Glutamatergic neuron (in vitro differentiated cells): ENCODE measurements at regions not wholly inside any gene's neighbourhood (a gene's known extent, or its start where the extent isn't known, plus 50 kb on each side); places are given as distances from the start of the nearest gene placed in this dataset.

Experiments used
- DNase-seq: peaks from one replicate; pipeline ENCODE4 v3.0.0; 2022
- H3K27ac Mint-ChIP-seq: one replicate; pipeline ENCODE4 v1.8.0; 2020; ENCODE audit warnings: mild to moderate bottlenecking, mixed read lengths, inconsistent platforms; ENCODE audit not compliant: unreplicated experiment
- H3K27me3 Mint-ChIP-seq: one replicate; pipeline ENCODE4 v1.8.0; 2020; ENCODE audit warnings: mild to moderate bottlenecking, moderate library complexity, mixed read lengths, inconsistent platforms; ENCODE audit not compliant: unreplicated experiment
- H3K36me3 Mint-ChIP-seq: one replicate; pipeline ENCODE4 v1.8.0; 2020; ENCODE audit warnings: mild to moderate bottlenecking, mixed read lengths, inconsistent platforms; ENCODE audit not compliant: unreplicated experiment
- H3K4me1 Mint-ChIP-seq: one replicate; pipeline ENCODE4 v1.8.0; 2020; ENCODE audit warnings: mild to moderate bottlenecking, low read depth, mixed read lengths, inconsistent platforms; ENCODE audit not compliant: unreplicated experiment
- H3K4me3 Mint-ChIP-seq: one replicate; pipeline ENCODE4 v1.8.0; 2020; ENCODE audit warnings: mild to moderate bottlenecking, mixed read lengths, inconsistent platforms; ENCODE audit not compliant: unreplicated experiment
- H3K9me3 Mint-ChIP-seq: one replicate; pipeline ENCODE4 v1.8.0; 2020; ENCODE audit warnings: mild to moderate bottlenecking, moderate library complexity, mixed read lengths, inconsistent platforms; ENCODE audit not compliant: unreplicated experiment
- TF ChIP-seq, protein P1 (sequence below): fragments of 200-600 bp; sonication (generic); IDR thresholded peaks from one replicate; pipeline ENCODE4 v1.5.0; 2021; ENCODE audit not compliant: partially characterized antibody, unreplicated experiment

DNA sequence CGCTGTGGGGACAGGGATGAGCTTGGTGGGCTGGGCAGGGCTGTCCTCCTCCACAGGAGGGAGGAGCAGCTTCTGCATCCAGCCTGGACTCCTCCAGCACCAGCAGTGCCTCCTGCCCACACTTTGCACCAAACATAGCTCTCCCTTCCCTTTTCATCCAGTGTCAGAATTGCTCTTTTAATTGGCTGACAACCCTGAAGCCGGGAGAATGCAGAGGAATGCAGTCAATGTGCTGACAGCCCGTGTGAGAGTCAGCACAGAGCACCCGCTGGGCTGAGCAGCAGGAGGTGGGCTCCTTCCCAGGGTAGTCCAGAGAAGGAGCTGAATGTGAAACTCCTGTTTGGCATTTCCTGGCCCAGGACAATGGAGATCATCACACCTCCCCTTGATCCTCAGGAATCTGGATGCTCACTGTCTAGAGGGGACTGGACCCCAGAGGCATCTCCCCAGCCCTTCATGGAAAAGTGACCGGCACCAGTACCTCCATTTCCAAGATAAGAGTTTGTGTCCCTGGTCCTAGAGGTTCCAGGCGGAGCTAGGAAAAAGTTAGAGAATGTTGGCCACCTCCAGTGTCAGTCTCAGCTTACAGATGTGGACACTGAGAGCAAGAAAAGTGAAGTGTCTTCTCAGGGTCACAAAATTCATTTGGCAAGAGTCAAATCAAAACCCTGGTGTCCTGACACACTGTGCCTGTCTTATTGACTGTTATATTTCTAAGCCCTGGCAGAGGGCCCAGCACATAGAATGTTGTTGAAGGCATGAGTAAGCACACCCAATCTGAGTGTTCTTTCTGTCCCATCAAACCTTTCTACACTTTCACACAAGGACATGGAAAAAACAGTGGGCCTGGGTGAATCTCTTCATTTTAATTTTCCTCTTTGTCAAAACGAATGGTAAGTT is 202.1 kb downstream of the SNX18 start:
- no peaks in the 10 kb centered on the region for H3K4me1 Mint-ChIP-seq
- H3K36me3 Mint-ChIP-seq: peaks cover 5% of the 10 kb centered on the region
- no peak overlapping the region for H3K4me3 Mint-ChIP-seq
- H3K27ac Mint-ChIP-seq: no peak overlapping the region
- H3K9me3 Mint-ChIP-seq: no peaks in the 10 kb centered on the region
- TF ChIP-seq, protein P1, sequence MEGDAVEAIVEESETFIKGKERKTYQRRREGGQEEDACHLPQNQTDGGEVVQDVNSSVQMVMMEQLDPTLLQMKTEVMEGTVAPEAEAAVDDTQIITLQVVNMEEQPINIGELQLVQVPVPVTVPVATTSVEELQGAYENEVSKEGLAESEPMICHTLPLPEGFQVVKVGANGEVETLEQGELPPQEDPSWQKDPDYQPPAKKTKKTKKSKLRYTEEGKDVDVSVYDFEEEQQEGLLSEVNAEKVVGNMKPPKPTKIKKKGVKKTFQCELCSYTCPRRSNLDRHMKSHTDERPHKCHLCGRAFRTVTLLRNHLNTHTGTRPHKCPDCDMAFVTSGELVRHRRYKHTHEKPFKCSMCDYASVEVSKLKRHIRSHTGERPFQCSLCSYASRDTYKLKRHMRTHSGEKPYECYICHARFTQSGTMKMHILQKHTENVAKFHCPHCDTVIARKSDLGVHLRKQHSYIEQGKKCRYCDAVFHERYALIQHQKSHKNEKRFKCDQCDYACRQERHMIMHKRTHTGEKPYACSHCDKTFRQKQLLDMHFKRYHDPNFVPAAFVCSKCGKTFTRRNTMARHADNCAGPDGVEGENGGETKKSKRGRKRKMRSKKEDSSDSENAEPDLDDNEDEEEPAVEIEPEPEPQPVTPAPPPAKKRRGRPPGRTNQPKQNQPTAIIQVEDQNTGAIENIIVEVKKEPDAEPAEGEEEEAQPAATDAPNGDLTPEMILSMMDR: no peak
- H3K27me3 Mint-ChIP-seq: no peaks in the 10 kb centered on the region
- DNase-seq: no peak

DNA sequence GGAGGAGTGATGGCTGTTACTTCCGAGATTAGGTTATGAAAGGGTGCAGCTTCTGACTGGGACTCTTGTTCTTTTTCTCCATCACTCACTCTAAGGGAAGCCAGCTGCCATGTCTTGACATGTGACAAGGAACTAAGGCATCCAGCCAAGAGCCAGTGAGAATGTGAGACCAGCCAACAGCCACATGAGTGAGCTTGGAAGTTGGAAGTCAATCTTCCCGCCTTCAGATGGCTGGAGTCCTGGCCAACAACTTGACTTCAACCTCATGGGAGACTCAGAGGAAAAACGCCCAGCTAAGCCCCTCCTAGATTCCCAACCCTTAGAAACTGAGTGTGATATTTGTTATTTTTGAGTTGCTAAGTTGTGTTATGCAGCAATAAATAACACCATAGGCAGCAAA is 201.1 kb downstream of the SNX18 start:
- DNase-seq: no peak
- no peak overlapping the region for H3K27ac Mint-ChIP-seq
- peaks cover 8% of the 10 kb centered on the region for H3K36me3 Mint-ChIP-seq
- H3K4me3 Mint-ChIP-seq: no peak overlapping the region
- TF ChIP-seq, protein P1: no peak
- no peaks in the 10 kb centered on the region for H3K27me3 Mint-ChIP-seq
- H3K4me1 Mint-ChIP-seq: no peaks in the 10 kb centered on the region
- no peaks in the 10 kb centered on the region for H3K9me3 Mint-ChIP-seq

DNA sequence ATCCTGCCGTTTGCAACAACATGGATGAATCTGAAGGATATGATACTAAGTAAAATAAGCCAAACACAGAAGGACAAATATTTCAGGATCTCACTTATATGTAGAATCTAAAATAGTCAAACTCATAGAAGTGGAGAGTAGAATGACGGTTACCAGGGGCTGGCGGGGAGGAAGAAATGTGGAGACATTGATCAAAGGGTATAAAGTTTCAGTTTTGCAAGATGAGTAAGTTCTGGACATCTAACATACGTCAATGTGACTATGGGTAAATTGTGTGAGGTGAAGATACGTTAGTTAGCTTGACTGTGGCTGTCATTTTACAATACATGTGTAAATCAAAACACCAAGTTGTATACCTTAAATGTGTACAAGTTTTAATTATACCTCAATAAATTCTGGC is 200.3 kb downstream of the SNX18 start:
- Mint-ChIP-seq H3K9me3 (no peaks in the 10 kb centered on the region), H3K27me3 (no peaks in the 10 kb centered on the region), H3K4me3 (no peak overlapping the region), H3K36me3 (peaks cover 12% of the 10 kb centered on the region), H3K4me1 (no peaks in the 10 kb centered on the region), H3K27ac (no peak overlapping the region)
- no peak for DNase-seq
- TF ChIP-seq, protein P1: no peak

DNA sequence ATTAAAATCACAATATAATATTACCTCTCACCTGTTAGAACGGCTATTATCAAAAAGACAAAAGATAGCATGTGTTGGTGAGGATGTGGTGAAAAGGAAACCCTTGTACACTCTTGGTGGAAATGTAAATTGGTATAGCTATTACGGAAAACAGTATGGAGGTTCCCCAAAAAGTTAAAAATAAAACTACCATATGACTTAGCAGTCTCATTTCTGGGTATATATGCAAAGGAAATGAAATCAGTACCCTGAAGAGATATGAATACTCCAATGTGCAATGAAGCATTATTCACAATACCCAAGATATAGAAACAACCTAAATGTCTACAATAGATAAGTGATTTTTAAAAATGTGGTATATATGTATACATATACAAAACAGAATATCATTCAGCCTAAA is 199.9 kb downstream of the SNX18 start:
- TF ChIP-seq, protein P1: no peak
- Mint-ChIP-seq H3K36me3 (peaks cover 13% of the 10 kb centered on the region), H3K9me3 (no peaks in the 10 kb centered on the region), H3K4me1 (no peaks in the 10 kb centered on the region), H3K27me3 (no peaks in the 10 kb centered on the region), H3K4me3 (no peak overlapping the region), H3K27ac (no peak overlapping the region)
- no peak for DNase-seq

DNA sequence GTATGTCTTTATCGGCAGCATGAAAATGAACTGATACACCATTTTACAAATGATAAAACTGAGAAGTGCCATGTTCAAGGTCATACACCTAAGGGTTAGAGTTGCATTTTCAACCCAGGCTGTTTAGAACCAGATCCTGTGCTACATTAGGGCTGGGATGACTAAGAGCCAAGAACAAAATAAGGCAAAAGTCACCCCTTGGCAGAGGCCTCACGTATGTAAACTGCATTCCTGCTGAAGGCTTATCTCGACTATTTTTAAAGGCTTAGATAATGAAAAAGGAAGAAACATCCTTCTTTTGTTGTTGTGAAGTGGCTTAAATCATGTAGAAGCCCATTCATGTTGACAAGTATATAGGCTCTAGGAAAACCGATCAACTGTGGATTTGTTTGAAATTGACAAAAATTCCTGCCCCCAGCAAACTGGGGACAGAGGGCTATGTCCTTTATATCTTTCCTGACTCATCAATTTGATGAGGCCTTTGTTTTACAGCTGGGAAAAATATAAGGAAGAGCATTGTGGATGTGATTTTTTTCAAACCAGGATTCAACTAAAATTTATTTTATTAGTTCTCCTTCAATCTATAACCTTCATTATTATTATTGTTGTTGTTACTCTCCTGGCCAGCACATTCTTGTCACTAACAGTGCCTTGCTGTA is 196.5 kb downstream of the SNX18 start:
- Mint-ChIP-seq H3K4me1 (no peaks in the 10 kb centered on the region), H3K27me3 (no peaks in the 10 kb centered on the region), H3K36me3 (peaks cover 20% of the 10 kb centered on the region), H3K27ac (no peak overlapping the region), H3K4me3 (no peak overlapping the region), H3K9me3 (peaks cover 6% of the 10 kb centered on the region)
- DNase-seq: no peak
- TF ChIP-seq, protein P1: no peak
